WTC11 (cell line): ENCODE measurements at regions not wholly inside any gene's neighbourhood (a gene's known extent, or its start where the extent isn't known, plus 50 kb on each side); places are given as distances from the start of the nearest gene placed in this dataset.

Experiments
- EMX1 ChIP-seq: fragments of 250-450 bp; sonication (Bioruptor Pico); IDR thresholded peaks from 2 replicates; pipeline ENCODE4 v1.8.0; 2021; ENCODE audit warnings: mild to moderate bottlenecking
- ETV6 ChIP-seq: sonication (generic); formaldehyde crosslinking; IDR thresholded peaks from 2 replicates; pipeline ENCODE4 v1.8.1; 2022; ENCODE audit warnings: mild to moderate bottlenecking, missing genetic modification reagents
- GABPB1 ChIP-seq: sonication (generic); formaldehyde crosslinking; IDR thresholded peaks from 2 replicates; pipeline ENCODE4 v1.8.1; 2023; ENCODE audit warnings: mild to moderate bottlenecking, missing genetic modification reagents
- KAT7 ChIP-seq: sonication (generic); formaldehyde crosslinking; IDR thresholded peaks from 2 replicates; pipeline ENCODE4 v1.8.1; 2023; ENCODE audit warnings: missing genetic modification reagents, mild to moderate bottlenecking, borderline replicate concordance
- NFATC4 ChIP-seq: fragments of 250-450 bp; sonication (Bioruptor Pico); IDR thresholded peaks from 2 replicates; pipeline ENCODE4 v1.9.0; 2021; ENCODE audit warnings: mild to moderate bottlenecking
- OVOL2 ChIP-seq: fragments of 250-450 bp; sonication (Bioruptor Pico); IDR thresholded peaks from 2 replicates; pipeline ENCODE4 v1.9.0; 2021; ENCODE audit warnings: mild to moderate bottlenecking, borderline replicate concordance
- TEAD4 ChIP-seq: sonication (generic); formaldehyde crosslinking; IDR thresholded peaks from 2 replicates; pipeline ENCODE4 v1.8.0; 2022; ENCODE audit warnings: mild to moderate bottlenecking, missing genetic modification reagents
- TP53 ChIP-seq: sonication (generic); formaldehyde crosslinking; IDR thresholded peaks from 2 replicates; pipeline ENCODE4 v1.8.1; 2023; ENCODE audit warnings: mild to moderate bottlenecking, missing genetic modification reagents
- TF ChIP-seq, protein P1 (sequence below): sonication (generic); formaldehyde crosslinking; conservative IDR thresholded peaks from 2 replicates; pipeline ENCODE4 v1.8.1; 2023; ENCODE audit warnings: mild to moderate bottlenecking, low read depth, missing genetic modification reagents, moderate library complexity
- TF ChIP-seq, protein P2 (sequence below): sonication (generic); formaldehyde crosslinking; conservative IDR thresholded peaks from 2 replicates; pipeline ENCODE4 v1.8.1; 2022; ENCODE audit warnings: mild to moderate bottlenecking, missing genetic modification reagents
- TF ChIP-seq, protein P3 (sequence below): sonication (generic); formaldehyde crosslinking; IDR thresholded peaks from 2 replicates; pipeline ENCODE4 v1.8.1; 2023; ENCODE audit warnings: mild to moderate bottlenecking, missing genetic modification reagents, moderate library complexity
- TF ChIP-seq, protein P4 (sequence below): fragments of 200-600 bp; IDR thresholded peaks from 2 replicates; pipeline ENCODE4 v1.8.0; 2022; ENCODE audit warnings: antibody characterized with exemption
- TF ChIP-seq, protein P5 (sequence below): sonication (generic); formaldehyde crosslinking; IDR thresholded peaks from 2 replicates; pipeline ENCODE4 v1.8.0; 2022; ENCODE audit warnings: mild to moderate bottlenecking, missing genetic modification reagents
- TF ChIP-seq, protein P6 (sequence below): sonication (generic); formaldehyde crosslinking; IDR thresholded peaks from 2 replicates; pipeline ENCODE4 v1.8.0; 2022; ENCODE audit warnings: missing genetic modification reagents

DNA sequence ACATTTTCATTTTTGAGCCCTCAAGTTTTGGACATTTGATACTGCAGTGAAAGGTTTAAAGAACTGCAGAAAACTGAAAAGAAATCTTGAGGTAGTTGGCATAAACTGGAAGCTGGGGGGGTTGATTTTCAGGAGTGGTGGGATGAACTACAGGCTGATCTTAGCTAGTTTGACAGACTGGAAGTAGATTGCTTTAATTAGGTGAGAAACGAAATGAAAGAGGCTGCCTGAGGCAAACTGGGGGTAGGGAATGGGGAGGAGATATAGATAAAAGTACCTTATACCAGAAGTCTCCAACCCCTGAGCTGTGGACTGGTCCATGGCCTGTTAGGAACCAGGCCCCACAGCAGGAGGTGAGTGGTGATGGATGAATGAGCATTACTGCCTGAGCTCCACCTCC, 101.4 kb upstream of the SPEF2 start:
- TF ChIP-seq, protein P1, sequence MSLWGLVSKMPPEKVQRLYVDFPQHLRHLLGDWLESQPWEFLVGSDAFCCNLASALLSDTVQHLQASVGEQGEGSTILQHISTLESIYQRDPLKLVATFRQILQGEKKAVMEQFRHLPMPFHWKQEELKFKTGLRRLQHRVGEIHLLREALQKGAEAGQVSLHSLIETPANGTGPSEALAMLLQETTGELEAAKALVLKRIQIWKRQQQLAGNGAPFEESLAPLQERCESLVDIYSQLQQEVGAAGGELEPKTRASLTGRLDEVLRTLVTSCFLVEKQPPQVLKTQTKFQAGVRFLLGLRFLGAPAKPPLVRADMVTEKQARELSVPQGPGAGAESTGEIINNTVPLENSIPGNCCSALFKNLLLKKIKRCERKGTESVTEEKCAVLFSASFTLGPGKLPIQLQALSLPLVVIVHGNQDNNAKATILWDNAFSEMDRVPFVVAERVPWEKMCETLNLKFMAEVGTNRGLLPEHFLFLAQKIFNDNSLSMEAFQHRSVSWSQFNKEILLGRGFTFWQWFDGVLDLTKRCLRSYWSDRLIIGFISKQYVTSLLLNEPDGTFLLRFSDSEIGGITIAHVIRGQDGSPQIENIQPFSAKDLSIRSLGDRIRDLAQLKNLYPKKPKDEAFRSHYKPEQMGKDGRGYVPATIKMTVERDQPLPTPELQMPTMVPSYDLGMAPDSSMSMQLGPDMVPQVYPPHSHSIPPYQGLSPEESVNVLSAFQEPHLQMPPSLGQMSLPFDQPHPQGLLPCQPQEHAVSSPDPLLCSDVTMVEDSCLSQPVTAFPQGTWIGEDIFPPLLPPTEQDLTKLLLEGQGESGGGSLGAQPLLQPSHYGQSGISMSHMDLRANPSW, result no peak
- TF ChIP-seq, protein P2, sequence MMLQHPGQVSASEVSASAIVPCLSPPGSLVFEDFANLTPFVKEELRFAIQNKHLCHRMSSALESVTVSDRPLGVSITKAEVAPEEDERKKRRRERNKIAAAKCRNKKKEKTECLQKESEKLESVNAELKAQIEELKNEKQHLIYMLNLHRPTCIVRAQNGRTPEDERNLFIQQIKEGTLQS (CRISPR knock-in tag), result no peak
- TF ChIP-seq, protein P3, sequence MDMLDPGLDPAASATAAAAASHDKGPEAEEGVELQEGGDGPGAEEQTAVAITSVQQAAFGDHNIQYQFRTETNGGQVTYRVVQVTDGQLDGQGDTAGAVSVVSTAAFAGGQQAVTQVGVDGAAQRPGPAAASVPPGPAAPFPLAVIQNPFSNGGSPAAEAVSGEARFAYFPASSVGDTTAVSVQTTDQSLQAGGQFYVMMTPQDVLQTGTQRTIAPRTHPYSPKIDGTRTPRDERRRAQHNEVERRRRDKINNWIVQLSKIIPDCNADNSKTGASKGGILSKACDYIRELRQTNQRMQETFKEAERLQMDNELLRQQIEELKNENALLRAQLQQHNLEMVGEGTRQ (CRISPR knock-in tag), result no peak
- TF ChIP-seq, protein P4, sequence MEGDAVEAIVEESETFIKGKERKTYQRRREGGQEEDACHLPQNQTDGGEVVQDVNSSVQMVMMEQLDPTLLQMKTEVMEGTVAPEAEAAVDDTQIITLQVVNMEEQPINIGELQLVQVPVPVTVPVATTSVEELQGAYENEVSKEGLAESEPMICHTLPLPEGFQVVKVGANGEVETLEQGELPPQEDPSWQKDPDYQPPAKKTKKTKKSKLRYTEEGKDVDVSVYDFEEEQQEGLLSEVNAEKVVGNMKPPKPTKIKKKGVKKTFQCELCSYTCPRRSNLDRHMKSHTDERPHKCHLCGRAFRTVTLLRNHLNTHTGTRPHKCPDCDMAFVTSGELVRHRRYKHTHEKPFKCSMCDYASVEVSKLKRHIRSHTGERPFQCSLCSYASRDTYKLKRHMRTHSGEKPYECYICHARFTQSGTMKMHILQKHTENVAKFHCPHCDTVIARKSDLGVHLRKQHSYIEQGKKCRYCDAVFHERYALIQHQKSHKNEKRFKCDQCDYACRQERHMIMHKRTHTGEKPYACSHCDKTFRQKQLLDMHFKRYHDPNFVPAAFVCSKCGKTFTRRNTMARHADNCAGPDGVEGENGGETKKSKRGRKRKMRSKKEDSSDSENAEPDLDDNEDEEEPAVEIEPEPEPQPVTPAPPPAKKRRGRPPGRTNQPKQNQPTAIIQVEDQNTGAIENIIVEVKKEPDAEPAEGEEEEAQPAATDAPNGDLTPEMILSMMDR, result no peak
- TF ChIP-seq OVOL2 (CRISPR knock-in tag) (no peak), TEAD4 (CRISPR knock-in tag) (no peak), TP53 (CRISPR knock-in tag) (no peak), KAT7 (no peak), GABPB1 (CRISPR knock-in tag) (no peak), EMX1 (no peak), ETV6 (CRISPR knock-in tag) (no peak), NFATC4 (CRISPR knock-in tag) (no peak)
- TF ChIP-seq, protein P5, sequence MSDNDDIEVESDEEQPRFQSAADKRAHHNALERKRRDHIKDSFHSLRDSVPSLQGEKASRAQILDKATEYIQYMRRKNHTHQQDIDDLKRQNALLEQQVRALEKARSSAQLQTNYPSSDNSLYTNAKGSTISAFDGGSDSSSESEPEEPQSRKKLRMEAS (CRISPR knock-in tag), result no peak
- TF ChIP-seq, protein P6, sequence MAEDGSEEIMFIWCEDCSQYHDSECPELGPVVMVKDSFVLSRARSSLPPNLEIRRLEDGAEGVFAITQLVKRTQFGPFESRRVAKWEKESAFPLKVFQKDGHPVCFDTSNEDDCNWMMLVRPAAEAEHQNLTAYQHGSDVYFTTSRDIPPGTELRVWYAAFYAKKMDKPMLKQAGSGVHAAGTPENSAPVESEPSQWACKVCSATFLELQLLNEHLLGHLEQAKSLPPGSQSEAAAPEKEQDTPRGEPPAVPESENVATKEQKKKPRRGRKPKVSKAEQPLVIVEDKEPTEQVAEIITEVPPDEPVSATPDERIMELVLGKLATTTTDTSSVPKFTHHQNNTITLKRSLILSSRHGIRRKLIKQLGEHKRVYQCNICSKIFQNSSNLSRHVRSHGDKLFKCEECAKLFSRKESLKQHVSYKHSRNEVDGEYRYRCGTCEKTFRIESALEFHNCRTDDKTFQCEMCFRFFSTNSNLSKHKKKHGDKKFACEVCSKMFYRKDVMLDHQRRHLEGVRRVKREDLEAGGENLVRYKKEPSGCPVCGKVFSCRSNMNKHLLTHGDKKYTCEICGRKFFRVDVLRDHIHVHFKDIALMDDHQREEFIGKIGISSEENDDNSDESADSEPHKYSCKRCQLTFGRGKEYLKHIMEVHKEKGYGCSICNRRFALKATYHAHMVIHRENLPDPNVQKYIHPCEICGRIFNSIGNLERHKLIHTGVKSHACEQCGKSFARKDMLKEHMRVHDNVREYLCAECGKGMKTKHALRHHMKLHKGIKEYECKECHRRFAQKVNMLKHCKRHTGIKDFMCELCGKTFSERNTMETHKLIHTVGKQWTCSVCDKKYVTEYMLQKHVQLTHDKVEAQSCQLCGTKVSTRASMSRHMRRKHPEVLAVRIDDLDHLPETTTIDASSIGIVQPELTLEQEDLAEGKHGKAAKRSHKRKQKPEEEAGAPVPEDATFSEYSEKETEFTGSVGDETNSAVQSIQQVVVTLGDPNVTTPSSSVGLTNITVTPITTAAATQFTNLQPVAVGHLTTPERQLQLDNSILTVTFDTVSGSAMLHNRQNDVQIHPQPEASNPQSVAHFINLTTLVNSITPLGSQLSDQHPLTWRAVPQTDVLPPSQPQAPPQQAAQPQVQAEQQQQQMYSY (CRISPR knock-in tag), result no peak
